HepG2 (cell line): ENCODE measurements at regions not wholly inside any gene's neighbourhood (a gene's known extent, or its start where the extent isn't known, plus 50 kb on each side); places are given as distances from the start of the nearest gene placed in this dataset.

Experiments
- ATAC-seq: fragments of 200-7000 bp; cut with Tn5 transposase; 3 replicates; pipeline ENCODE4 v1.9.1; 2020; ENCODE audit warnings: mild to moderate bottlenecking, moderate library complexity
- BruUV-seq: library from RNA; stranded (reverse); fragments of 400-500 nt; replicated peaks from 2 replicates; lab custom pipeline; 2021; lab: Mats Ljungman, UMichigan
- CTCF ChIA-PET: fragments of 300-600 bp; formaldehyde crosslinking; extraction: SDS; loops from one replicate; lab custom pipeline; 2021; ENCODE audit warnings: low total read pairs, inconsistent platforms, low intra/inter-chr PET ratio; lab: Yijun Ruan, JAX
- POLR2A ChIA-PET: fragments of 350-600 bp; sonication (Branson Sonifier 250); formaldehyde crosslinking; loops from one replicate; lab custom pipeline; 2020; ENCODE audit warnings: antibody characterized with exemption, inconsistent platforms; lab: Yijun Ruan, JAX
- DNase-seq: peaks from one replicate; pipeline ENCODE4 v3.0.0-alpha.2; 2015; ENCODE audit warnings: low spot score
- FAIRE-seq: peaks from 3 replicates; lab custom pipeline; 2011; peaks lifted over from hg19 to GRCh38; lab: Jason Lieb, UNC
- H2AFZ ChIP-seq: one replicate; pipeline ENCODE4 v1.6.1; 2011; ENCODE audit warnings: low read length, inconsistent platforms
- H3K27ac ChIP-seq: fragments of 300-600 bp; 3 replicates; pipeline ENCODE4 v1.8.0; 2011; ENCODE audit warnings: mixed run types, mild to moderate bottlenecking, mixed read lengths, low read length, inconsistent platforms; ENCODE audit not compliant: insufficient read depth; ENCODE audit errors: extremely low read length
- H3K27me3 ChIP-seq, 2 experiments: fragments of 200-600 bp in 1 of 2; 2 replicates in 1 of 2; 3 replicates in 1 of 2; pipeline versions ENCODE4 v1.6.0 to v1.8.0; 2011; ENCODE audit warnings: low read length in 2 of 2, mild to moderate bottlenecking in 2 of 2, moderate library complexity in 2 of 2, inconsistent platforms in 1 of 2; ENCODE audit not compliant: insufficient read depth in 2 of 2, control insufficient read depth in 1 of 2
- H3K36me3 ChIP-seq, 2 experiments: fragments of 200-600 bp in 1 of 2; replicated peaks in 1 of 2; 2 replicates in 1 of 2; 3 replicates in 1 of 2; pipeline versions ENCODE4 v1.5.1 to v1.8.0; 2011; ENCODE audit warnings: low read length in 2 of 2, inconsistent platforms in 1 of 2; ENCODE audit not compliant: insufficient read depth in 2 of 2, control insufficient read depth in 1 of 2
- H3K4me1 ChIP-seq: 2 replicates; pipeline ENCODE4 v1.5.1; 2012; ENCODE audit warnings: low read length, inconsistent platforms; ENCODE audit not compliant: insufficient read depth
- H3K4me2 ChIP-seq: 2 replicates; pipeline ENCODE4 v1.6.0; 2011; ENCODE audit warnings: low read depth, low read length, inconsistent platforms
- H3K4me3 ChIP-seq, 3 experiments: fragments of 200-600 bp in 1 of 3; sonication (generic), shearing (Covaris generic) in 1 of 3; replicated peaks in 1 of 3; 2 replicates each; pipeline ENCODE4 v1.5.1; 2011 to 2016; ENCODE audit warnings: low read length in 3 of 3, inconsistent platforms in 2 of 3, low read depth in 2 of 3, mild to moderate bottlenecking in 2 of 3, control low read depth in 1 of 3, mixed read lengths in 1 of 3; ENCODE audit not compliant: insufficient read depth in 1 of 3
- H3K79me2 ChIP-seq: one replicate; pipeline ENCODE4 v1.6.1; 2011; ENCODE audit warnings: low read length, inconsistent platforms; ENCODE audit not compliant: insufficient read depth
- H3K9ac ChIP-seq: 2 replicates; pipeline ENCODE4 v1.6.0; 2011; ENCODE audit warnings: mild to moderate bottlenecking, low read depth, low read length, inconsistent platforms; ENCODE audit not compliant: insufficient read depth
- H3K9me3 ChIP-seq: 2 replicates; pipeline ENCODE4 v1.5.1; 2012; ENCODE audit warnings: mild to moderate bottlenecking, low read length
- H4K20me1 ChIP-seq: 2 replicates; pipeline ENCODE4 v1.6.0; 2011; ENCODE audit warnings: inconsistent platforms, mild to moderate bottlenecking, low read length, moderate library complexity; ENCODE audit not compliant: insufficient read depth
- CREB1 ChIP-seq, 2 experiments: fragments of 450-650 bp in 1 of 2; IDR thresholded peaks; 2 replicates each; pipeline ENCODE4 v1.6.1; 2016 to 2017; ENCODE audit warnings: control low read depth in 1 of 2, mild to moderate bottlenecking in 1 of 2, missing compliant biosample characterization in 1 of 2, missing genetic modification characterization in 1 of 2
- EP300 ChIP-seq, 3 experiments: sonication (generic) in 1 of 3; formaldehyde crosslinking in 1 of 3; IDR thresholded peaks; 2 replicates each; pipeline versions ENCODE4 v1.5.1 to v1.6.1; 2011 to 2020; ENCODE audit warnings: low read depth in 2 of 3, low read length in 2 of 3, borderline replicate concordance in 1 of 3, improper control_type of control experiment in 1 of 3, mild to moderate bottlenecking in 1 of 3, missing genetic modification reagents in 1 of 3, moderate library complexity in 1 of 3
- HBP1 ChIP-seq: IDR thresholded peaks from 2 replicates; pipeline ENCODE4 v1.6.1; 2016; ENCODE audit warnings: low read depth, control low read depth
- HMGA1 ChIP-seq: sonication (generic); formaldehyde crosslinking; conservative IDR thresholded peaks from 2 replicates; pipeline ENCODE4 v1.4.0; 2020; ENCODE audit warnings: missing genetic modification reagents
- JDP2 ChIP-seq: sonication (generic); formaldehyde crosslinking; IDR thresholded peaks from 2 replicates; pipeline ENCODE4 v1.8.1; 2022; ENCODE audit warnings: missing genetic modification reagents, borderline replicate concordance
- MAFF ChIP-seq: IDR thresholded peaks from 2 replicates; pipeline ENCODE4 v1.6.1; 2011; ENCODE audit warnings: low read depth, low read length, improper control_type of control experiment
- PAX8 ChIP-seq: sonication (generic); formaldehyde crosslinking; IDR thresholded peaks from 2 replicates; pipeline ENCODE4 v1.8.0; 2022; ENCODE audit warnings: mild to moderate bottlenecking, missing genetic modification reagents, borderline replicate concordance
- RBAK ChIP-seq: sonication (generic); formaldehyde crosslinking; IDR thresholded peaks from 2 replicates; pipeline ENCODE4 v1.5.1; 2020; ENCODE audit warnings: mild to moderate bottlenecking, missing genetic modification reagents
- U2AF2 ChIP-seq: fragments of 200-400 bp; formaldehyde crosslinking; IDR thresholded peaks from 2 replicates; pipeline ENCODE4 v1.6.1; 2017; ENCODE audit warnings: low read depth, mild to moderate bottlenecking, low read length
- ZNF318 ChIP-seq: sonication (generic); formaldehyde crosslinking; IDR thresholded peaks from 2 replicates; pipeline ENCODE4 v1.4.0; 2020; ENCODE audit warnings: mild to moderate bottlenecking, missing genetic modification reagents
- ZNF343 ChIP-seq: sonication (generic); formaldehyde crosslinking; IDR thresholded peaks from 2 replicates; pipeline ENCODE4 v1.4.0; 2020; ENCODE audit warnings: mild to moderate bottlenecking, missing genetic modification reagents
- ZNF670 ChIP-seq: sonication (generic); formaldehyde crosslinking; IDR thresholded peaks from 2 replicates; pipeline ENCODE4 v1.8.0; 2022; ENCODE audit warnings: mild to moderate bottlenecking, missing genetic modification reagents, borderline replicate concordance
- WGBS: methylation state at CpG from one replicate; pipeline ENCODE4 v1.1.6; 2017; ENCODE audit warnings: low lambda C conversion rate; 5-methylcytosine and 5-hydroxymethylcytosine counted together
- in situ Hi-C: cut with HindIII; loops from 2 replicates; pipeline ENCODE4 v1.10.0; 2017; ENCODE audit warnings: low pct_unique_long_range_greater_than_20kb; ENCODE audit not compliant: extremely low pct_ligation_motif_present
- intact Hi-C: fragments of 100-400 bp; cut with micrococcal nuclease; formaldehyde crosslinking; loops from one replicate; pipeline ENCODE4 v1.10.0; 2022; ENCODE audit not compliant: unreplicated experiment

GRCh38 chr18:43760010-43760409 lies 482.7 kb upstream of the SYT4 start (continued):
- no peak for TF ChIP-seq ZNF318 (CRISPR knock-in tag)
- no peak for TF ChIP-seq U2AF2
- TF ChIP-seq, all 625 proteins: peak for 0

- Histone ChIP-seq H3K27ac (no peak overlapping the region), H3K4me1 (no peaks in the 10 kb centered on the region), H3K4me2 (no peak overlapping the region), H3K9me3 (peaks cover 92% of the 10 kb centered on the region), H3K79me2 (no peaks in the 10 kb centered on the region), H4K20me1 (no peaks in the 10 kb centered on the region), H3K27me3 (no peaks in the 10 kb centered on the region), H2AFZ (no peak overlapping the region), H3K36me3 (no peaks in the 10 kb centered on the region), H3K4me3 (no peak overlapping the region), H3K9ac (no peak overlapping the region)
- POLR2A ChIA-PET = no interaction called here
- no CpG with 5 or more reads among the region's 1 CpG for WGBS
- intact Hi-C loops (no loop called here), in situ Hi-C loops (no loop called here)
- ATAC-seq (no peak), FAIRE-seq (no peak), DNase-seq (no peak)
- no TSS peak for BruUV-seq
- CTCF ChIA-PET = no interaction called here
- TF ChIP-seq EP300 (IDR thresholded peaks at IDR 0.05; ENCODE audit: low read depth in 2 of 2, low read length in 2 of 2) (no peak), EP300 (CRISPR knock-in tag; IDR thresholded peaks at IDR 0.05; ENCODE audit: borderline replicate concordance) (no peak), HBP1 (no peak), PAX8 (CRISPR knock-in tag) (no peak), RBAK (CRISPR knock-in tag) (no peak), MAFF (no peak), ZNF343 (CRISPR knock-in tag) (no peak), JDP2 (CRISPR knock-in tag) (no peak), CREB1 (IDR thresholded peaks at IDR 0.05) (no peak), CREB1 (CRISPR knock-in tag; IDR thresholded peaks at IDR 0.05) (no peak), HMGA1 (CRISPR knock-in tag) (no peak), ZNF670 (CRISPR knock-in tag) (no peak)
These were observed 495.6 kb upstream of the SYT4 start for GRCh38 chr18:43772907-43773306.
